ENCODE measurements at regions not wholly inside any gene's neighbourhood (a gene's known extent, or its start where the extent isn't known, plus 50 kb on each side); places are given as distances from the start of the nearest gene placed in this dataset.

GRCh38 chr14:27427796-27428195 is 830.0 kb upstream of the NOVA1 start:
- DNase-seq (no peak), ATAC-seq (ENCODE audit: low read depth in 2 of 2) (no peak)
- no peaks in the 10 kb centered on the region for H3K27me3 ChIP-seq (ENCODE audit: control insufficient read depth, insufficient read depth, low read length)
- peaks cover 0 to 12% (median 5%) of the 10 kb centered on the region in 7 donors for H3K9me3 Mint-ChIP-seq
- H3K4me3 ChIP-seq (ENCODE audit: low read depth, low read length), result no peak overlapping the region
- H3K36me3 Mint-ChIP-seq, result no peaks in the 10 kb centered on the region
- H3K4me1 Mint-ChIP-seq, result no peaks in the 10 kb centered on the region
- no peak overlapping the region for H3K27ac ChIP-seq (ENCODE audit: insufficient read depth, low read length, poor library complexity, severe bottlenecking)
- H3K4me3 Mint-ChIP-seq, result no peak overlapping the region
- H3K27ac Mint-ChIP-seq, result peak overlapping the region in 1 of 3 donors; percentile 14
- peaks cover 2 to 3% of the 10 kb centered on the region in 2 experiments for H3K9me3 ChIP-seq (ENCODE audit: control insufficient read depth in 2 of 2, low read length in 2 of 2)
- H3K27me3 Mint-ChIP-seq, result no peaks in the 10 kb centered on the region
- H3K36me3 ChIP-seq (ENCODE audit: control insufficient read depth, insufficient read depth, low read length), result no peaks in the 10 kb centered on the region
- no peaks in the 10 kb centered on the region for H3K4me1 ChIP-seq (ENCODE audit: control insufficient read depth, insufficient read depth, low read length, poor library complexity, severe bottlenecking)

DNA sequence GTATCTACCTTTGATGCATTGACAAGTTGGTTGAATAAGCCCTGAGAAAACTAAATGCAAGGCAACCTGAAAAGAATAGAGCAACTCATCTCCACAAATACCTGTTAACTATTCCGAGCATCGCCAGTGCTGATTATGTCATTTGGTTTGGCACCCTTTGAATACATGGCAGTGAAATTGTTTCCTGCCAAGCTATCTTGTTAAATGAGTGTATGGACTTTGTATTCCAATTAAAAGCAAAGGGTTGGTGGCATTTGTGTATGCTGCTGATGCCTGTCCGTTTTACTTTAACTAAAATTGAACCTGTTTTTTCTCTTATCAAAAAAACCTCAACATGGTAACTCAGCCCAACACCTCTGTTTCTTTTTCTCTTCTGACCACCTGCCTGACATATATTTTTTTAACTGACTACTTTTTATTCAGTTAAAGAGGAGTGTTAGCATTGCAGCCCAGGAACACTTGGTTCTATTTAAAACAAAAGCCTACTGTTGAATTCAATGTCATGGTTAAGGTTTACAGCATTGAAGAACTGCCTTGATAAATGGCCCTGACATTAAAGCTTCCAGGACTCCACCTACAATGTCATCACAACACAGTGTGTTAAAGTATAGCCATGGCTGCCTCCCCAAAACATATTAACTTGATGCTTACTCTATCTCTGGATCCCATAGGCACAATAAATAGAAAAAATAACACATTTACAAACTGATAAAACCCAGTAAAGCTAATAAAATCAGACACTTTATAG is 838.3 kb upstream of the NOVA1 start:
- H3K4me1 ChIP-seq (ENCODE audit: control insufficient read depth, insufficient read depth, low read length, poor library complexity, severe bottlenecking), result no peaks in the 10 kb centered on the region
- Mint-ChIP-seq H3K36me3 (no peaks in the 10 kb centered on the region), H3K9me3 (peaks cover 2 to 34% (median 4%) of the 10 kb centered on the region in 7 donors), H3K4me3 (no peak overlapping the region), H3K4me1 (no peaks in the 10 kb centered on the region), H3K27me3 (no peaks in the 10 kb centered on the region), H3K27ac (no peak overlapping the region)
- no peaks in the 10 kb centered on the region for H3K27me3 ChIP-seq (ENCODE audit: control insufficient read depth, insufficient read depth, low read length)
- H3K4me3 ChIP-seq (ENCODE audit: low read depth, low read length), result no peak overlapping the region
- no peaks in the 10 kb centered on the region for H3K9me3 ChIP-seq (ENCODE audit: control insufficient read depth in 2 of 2, low read length in 2 of 2)
- DNase-seq (no peak), ATAC-seq (ENCODE audit: low read depth in 2 of 2) (no peak)
- no peaks in the 10 kb centered on the region for H3K36me3 ChIP-seq (ENCODE audit: control insufficient read depth, insufficient read depth, low read length)
- H3K27ac ChIP-seq (ENCODE audit: insufficient read depth, low read length, poor library complexity, severe bottlenecking), result no peak overlapping the region

GRCh38 chr14:27484633-27485032 is 886.8 kb upstream of the NOVA1 start:
- Mint-ChIP-seq H3K9me3 (peaks cover 1 to 11% (median 5%) of the 10 kb centered on the region in 7 donors), H3K36me3 (no peaks in the 10 kb centered on the region), H3K27ac (no peak overlapping the region), H3K4me3 (no peak overlapping the region), H3K27me3 (no peaks in the 10 kb centered on the region), H3K4me1 (no peaks in the 10 kb centered on the region)
- DNase-seq (no peak), ATAC-seq (ENCODE audit: low read depth in 2 of 2) (no peak)
- no peak overlapping the region for H3K27ac ChIP-seq (ENCODE audit: insufficient read depth, low read length, poor library complexity, severe bottlenecking)
- H3K27me3 ChIP-seq (ENCODE audit: control insufficient read depth, insufficient read depth, low read length), result no peaks in the 10 kb centered on the region
- no peak overlapping the region for H3K4me3 ChIP-seq (ENCODE audit: low read depth, low read length)
- peaks cover 0 to 6% of the 10 kb centered on the region in 2 experiments for H3K9me3 ChIP-seq (ENCODE audit: control insufficient read depth in 2 of 2, low read length in 2 of 2)
- no peaks in the 10 kb centered on the region for H3K4me1 ChIP-seq (ENCODE audit: control insufficient read depth, insufficient read depth, low read length, poor library complexity, severe bottlenecking)
- no peaks in the 10 kb centered on the region for H3K36me3 ChIP-seq (ENCODE audit: control insufficient read depth, insufficient read depth, low read length)

GRCh38 chr14:27485193-27485592 is 887.4 kb upstream of the NOVA1 start:
- no peaks in the 10 kb centered on the region for H3K36me3 Mint-ChIP-seq
- no peak overlapping the region for H3K4me3 Mint-ChIP-seq
- H3K4me1 ChIP-seq (ENCODE audit: control insufficient read depth, insufficient read depth, low read length, poor library complexity, severe bottlenecking), result no peaks in the 10 kb centered on the region
- no peaks in the 10 kb centered on the region for H3K27me3 ChIP-seq (ENCODE audit: control insufficient read depth, insufficient read depth, low read length)
- H3K9me3 Mint-ChIP-seq, result peaks cover 1 to 11% (median 5%) of the 10 kb centered on the region in 7 donors
- ATAC-seq (ENCODE audit: low read depth in 2 of 2) (no peak), DNase-seq (no peak)
- no peak overlapping the region for H3K27ac Mint-ChIP-seq
- no peaks in the 10 kb centered on the region for H3K4me1 Mint-ChIP-seq
- no peak overlapping the region for H3K4me3 ChIP-seq (ENCODE audit: low read depth, low read length)
- peaks cover 0 to 6% of the 10 kb centered on the region in 2 experiments for H3K9me3 ChIP-seq (ENCODE audit: control insufficient read depth in 2 of 2, low read length in 2 of 2)
- no peaks in the 10 kb centered on the region for H3K27me3 Mint-ChIP-seq
- H3K27ac ChIP-seq (ENCODE audit: insufficient read depth, low read length, poor library complexity, severe bottlenecking), result no peak overlapping the region
- H3K36me3 ChIP-seq (ENCODE audit: control insufficient read depth, insufficient read depth, low read length), result no peaks in the 10 kb centered on the region

- no peak overlapping the region for H3K27ac Mint-ChIP-seq
- H3K36me3 ChIP-seq (ENCODE audit: control insufficient read depth, insufficient read depth, low read length), result no peaks in the 10 kb centered on the region
Observed at GRCh38 chr14:27506272-27506671, 908.4 kb upstream of the NOVA1 start.

DNA sequence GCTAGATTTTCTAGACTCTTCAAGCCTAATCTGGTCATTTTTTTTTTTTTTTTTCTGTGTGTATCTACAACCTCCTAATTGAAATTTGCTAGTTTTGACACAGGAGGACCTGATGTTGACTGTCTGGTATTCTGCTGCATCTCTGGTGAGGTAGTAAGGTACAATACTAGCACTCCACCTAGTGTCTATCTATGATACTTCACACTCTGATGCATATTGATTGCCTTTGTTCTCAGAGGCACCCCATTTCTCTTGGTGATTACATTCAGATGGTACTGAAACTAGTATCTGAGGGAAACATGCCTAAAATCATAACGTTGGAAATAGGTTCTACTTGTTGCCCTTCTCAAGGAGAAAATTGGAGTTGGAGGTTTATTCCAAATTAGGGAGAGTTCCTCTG is 930.5 kb upstream of the NOVA1 start:
- no peaks in the 10 kb centered on the region for H3K27me3 ChIP-seq (ENCODE audit: control insufficient read depth, insufficient read depth, low read length)
- no peaks in the 10 kb centered on the region for H3K27me3 Mint-ChIP-seq
- H3K36me3 Mint-ChIP-seq, result no peaks in the 10 kb centered on the region
- ATAC-seq (ENCODE audit: low read depth in 2 of 2) (no peak), DNase-seq (no peak)
- no peak overlapping the region for H3K4me3 ChIP-seq (ENCODE audit: low read depth, low read length)
- no peaks in the 10 kb centered on the region for H3K4me1 Mint-ChIP-seq
- H3K9me3 Mint-ChIP-seq, result peaks cover 2 to 27% (median 10%) of the 10 kb centered on the region in 7 donors
- no peak overlapping the region for H3K4me3 Mint-ChIP-seq
- H3K4me1 ChIP-seq (ENCODE audit: control insufficient read depth, insufficient read depth, low read length, poor library complexity, severe bottlenecking), result no peaks in the 10 kb centered on the region
- peaks cover 8 to 20% of the 10 kb centered on the region in 2 experiments for H3K9me3 ChIP-seq (ENCODE audit: control insufficient read depth in 2 of 2, low read length in 2 of 2)
- H3K27ac Mint-ChIP-seq, result no peak overlapping the region
- no peaks in the 10 kb centered on the region for H3K36me3 ChIP-seq (ENCODE audit: control insufficient read depth, insufficient read depth, low read length)
- no peak overlapping the region for H3K27ac ChIP-seq (ENCODE audit: insufficient read depth, low read length, poor library complexity, severe bottlenecking)

More at GRCh38 chr14:27506272-27506671, 908.4 kb upstream of the NOVA1 start:
- no peak for DNase-seq
- no peak for ATAC-seq (ENCODE audit: low read depth in 2 of 2)
- Histone ChIP-seq H3K9me3 (ENCODE audit: control insufficient read depth in 2 of 2, low read length in 2 of 2) (peaks cover 8 to 22% of the 10 kb centered on the region in 2 experiments), H3K4me3 (ENCODE audit: low read depth, low read length) (no peak overlapping the region), H3K27ac (ENCODE audit: insufficient read depth, low read length, poor library complexity, severe bottlenecking) (no peak overlapping the region), H3K4me1 (ENCODE audit: control insufficient read depth, insufficient read depth, low read length, poor library complexity, severe bottlenecking) (no peaks in the 10 kb centered on the region), H3K27me3 (ENCODE audit: control insufficient read depth, insufficient read depth, low read length) (no peaks in the 10 kb centered on the region)
- H3K27me3 Mint-ChIP-seq, result no peaks in the 10 kb centered on the region
- H3K9me3 Mint-ChIP-seq, result peaks cover 3 to 51% (median 16%) of the 10 kb centered on the region in 7 donors
- H3K4me1 Mint-ChIP-seq, result no peaks in the 10 kb centered on the region
- H3K36me3 Mint-ChIP-seq, result no peaks in the 10 kb centered on the region
- no peak overlapping the region for H3K4me3 Mint-ChIP-seq

DNA sequence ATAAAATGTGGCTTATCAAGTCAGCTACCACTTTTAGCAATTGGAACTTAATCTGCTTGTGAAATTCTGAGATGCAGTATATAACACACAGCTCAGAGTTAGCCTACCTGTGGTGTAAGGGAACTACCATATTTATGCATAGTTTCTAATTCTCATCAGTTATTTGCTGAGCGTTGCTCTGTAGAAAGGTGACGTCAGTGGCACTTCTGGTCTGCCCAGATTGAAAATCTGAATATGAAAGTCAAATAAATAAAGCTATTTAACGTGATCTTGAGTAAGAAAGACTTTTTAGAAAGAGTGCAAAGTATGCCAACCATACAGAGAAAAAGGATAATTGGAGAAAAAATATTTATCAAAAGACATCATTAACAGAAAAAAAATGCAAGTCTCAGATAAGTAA is 938.9 kb upstream of the NOVA1 start:
- Histone ChIP-seq H3K27ac (ENCODE audit: insufficient read depth, low read length, poor library complexity, severe bottlenecking) (no peak overlapping the region), H3K4me3 (ENCODE audit: low read depth, low read length) (no peak overlapping the region), H3K9me3 (ENCODE audit: control insufficient read depth in 2 of 2, low read length in 2 of 2) (peaks cover 6 to 12% of the 10 kb centered on the region in 2 experiments), H3K4me1 (ENCODE audit: control insufficient read depth, insufficient read depth, low read length, poor library complexity, severe bottlenecking) (no peaks in the 10 kb centered on the region), H3K27me3 (ENCODE audit: control insufficient read depth, insufficient read depth, low read length) (no peaks in the 10 kb centered on the region), H3K36me3 (ENCODE audit: control insufficient read depth, insufficient read depth, low read length) (no peaks in the 10 kb centered on the region)
- H3K27ac Mint-ChIP-seq, result no peak overlapping the region
- ATAC-seq (ENCODE audit: low read depth in 2 of 2) (no peak), DNase-seq (no peak)
- H3K4me1 Mint-ChIP-seq, result no peaks in the 10 kb centered on the region
- peaks cover 1 to 25% (median 8%) of the 10 kb centered on the region in 7 donors for H3K9me3 Mint-ChIP-seq
- no peaks in the 10 kb centered on the region for H3K27me3 Mint-ChIP-seq
- H3K36me3 Mint-ChIP-seq, result no peaks in the 10 kb centered on the region
- no peak overlapping the region for H3K4me3 Mint-ChIP-seq

DNA sequence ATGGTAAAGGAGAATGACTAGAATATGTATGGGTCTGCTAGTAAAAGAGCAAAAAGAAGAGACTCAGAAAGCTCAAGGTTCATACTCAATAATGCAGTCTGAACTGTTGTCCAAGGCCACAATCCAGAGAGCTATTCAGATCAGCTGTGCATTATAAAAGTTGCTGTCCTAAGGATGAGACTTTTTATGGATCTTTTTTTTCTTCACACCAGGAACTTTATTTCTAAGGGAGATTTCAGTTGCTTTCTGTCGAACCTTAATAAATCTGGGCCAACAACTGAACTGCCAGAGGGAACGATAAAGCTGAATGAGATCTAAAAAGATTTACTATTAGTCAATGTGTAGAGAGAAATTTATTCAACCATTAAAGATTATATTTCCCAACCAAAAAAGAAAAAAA is 948.3 kb upstream of the NOVA1 start:
- no peak overlapping the region for H3K27ac Mint-ChIP-seq
- H3K4me3 Mint-ChIP-seq, result no peak overlapping the region
- Histone ChIP-seq H3K27ac (ENCODE audit: insufficient read depth, low read length, poor library complexity, severe bottlenecking) (no peak overlapping the region), H3K9me3 (ENCODE audit: control insufficient read depth in 2 of 2, low read length in 2 of 2) (peaks cover 3 to 8% of the 10 kb centered on the region in 2 experiments), H3K4me1 (ENCODE audit: control insufficient read depth, insufficient read depth, low read length, poor library complexity, severe bottlenecking) (no peaks in the 10 kb centered on the region), H3K27me3 (ENCODE audit: control insufficient read depth, insufficient read depth, low read length) (no peaks in the 10 kb centered on the region), H3K36me3 (ENCODE audit: control insufficient read depth, insufficient read depth, low read length) (no peaks in the 10 kb centered on the region), H3K4me3 (ENCODE audit: low read depth, low read length) (no peak overlapping the region)
- peaks cover 6 to 21% (median 8%) of the 10 kb centered on the region in 7 donors for H3K9me3 Mint-ChIP-seq
- no peaks in the 10 kb centered on the region for H3K4me1 Mint-ChIP-seq
- no peaks in the 10 kb centered on the region for H3K36me3 Mint-ChIP-seq
- H3K27me3 Mint-ChIP-seq, result no peaks in the 10 kb centered on the region
- DNase-seq, result no peak
- ATAC-seq (ENCODE audit: low read depth in 2 of 2), result no peak

Data from CD4-positive, CD25-positive, alpha-beta regulatory T cell (primary cell).